Cardiac muscle cell (in vitro differentiated cells and primary cell): ENCODE measurements at regions not wholly inside any gene's neighbourhood (a gene's known extent, or its start where the extent isn't known, plus 50 kb on each side); places are given as distances from the start of the nearest gene placed in this dataset.

Experiments
- DNase-seq, 2 donors: peaks; one replicate each; pipeline versions ENCODE4 v3.0.0 to v3.0.0-alpha.2; 2010 to 2017; ENCODE audit warnings: low read depth in 1 of 2, low spot score in 1 of 2
- H3K27ac ChIP-seq: fragments of 200-600 bp; sonication (generic); 2 replicates; pipeline ENCODE4 v1.5.1; 2016
- H3K27me3 ChIP-seq: fragments of 200-600 bp; sonication (generic); 2 replicates; pipeline ENCODE4 v1.6.0; 2016; ENCODE audit warnings: control low read depth
- H3K36me3 ChIP-seq: fragments of 200-600 bp; sonication (generic); 2 replicates; pipeline ENCODE4 v1.5.1; 2016; ENCODE audit warnings: control low read depth
- H3K4me1 ChIP-seq: fragments of 200-600 bp; sonication (generic); 2 replicates; pipeline ENCODE4 v1.8.1; 2017; ENCODE audit warnings: low read depth, mild to moderate bottlenecking, mixed run types
- H3K4me3 ChIP-seq: fragments of 200-600 bp; sonication (generic); 2 replicates; pipeline ENCODE4 v1.5.1; 2016; ENCODE audit warnings: mild to moderate bottlenecking
- H3K9me3 ChIP-seq: fragments of 200-600 bp; sonication (generic); 2 replicates; pipeline ENCODE4 v1.5.1; 2017; ENCODE audit warnings: low read depth, mild to moderate bottlenecking, control low read depth
- CTCF ChIP-seq: IDR thresholded peaks from 2 replicates; pipeline ENCODE4 v1.5.1; 2012; ENCODE audit warnings: low read depth, mild to moderate bottlenecking, low read length

- no peak for DNase-seq
- no peaks in the 10 kb centered on the region for H3K27me3 ChIP-seq
- no peaks in the 10 kb centered on the region for H3K36me3 ChIP-seq
- TF ChIP-seq CTCF, result no peak
- peaks cover under 1% of the 10 kb centered on the region for H3K4me1 ChIP-seq
- no peak overlapping the region for H3K4me3 ChIP-seq
- no peaks in the 10 kb centered on the region for H3K9me3 ChIP-seq
- no peak overlapping the region for H3K27ac ChIP-seq
These were observed 537.9 kb downstream of the PTPRC start for GRCh38 chr1:199176713-199177112.

GRCh38 chr1:199177241-199177640, 538.4 kb downstream of the PTPRC start:
- Histone ChIP-seq H3K4me3 (no peak overlapping the region), H3K27ac (no peak overlapping the region), H3K27me3 (no peaks in the 10 kb centered on the region), H3K4me1 (peaks cover 6% of the 10 kb centered on the region), H3K9me3 (no peaks in the 10 kb centered on the region), H3K36me3 (no peaks in the 10 kb centered on the region)
- DNase-seq, result no peak
- TF ChIP-seq CTCF, result no peak

- Histone ChIP-seq H3K36me3 (no peaks in the 10 kb centered on the region), H3K4me1 (peaks cover 17% of the 10 kb centered on the region), H3K9me3 (no peaks in the 10 kb centered on the region), H3K4me3 (no peak overlapping the region), H3K27ac (no peak overlapping the region), H3K27me3 (no peaks in the 10 kb centered on the region)
- TF ChIP-seq CTCF, result no peak
- DNase-seq, result no peak
These were observed 539.8 kb downstream of the PTPRC start for GRCh38 chr1:199178646-199179045.

- peak; percentile 42 to 70 for DNase-seq
- Histone ChIP-seq H3K27ac (peak overlapping the region; percentile 88), H3K27me3 (no peaks in the 10 kb centered on the region), H3K36me3 (no peaks in the 10 kb centered on the region), H3K9me3 (no peaks in the 10 kb centered on the region), H3K4me1 (peaks cover 17% of the 10 kb centered on the region), H3K4me3 (no peak overlapping the region)
- TF ChIP-seq CTCF, result no peak
These were observed 543.5 kb downstream of the PTPRC start for GRCh38 chr1:199182186-199182843.

- peaks cover 17% of the 10 kb centered on the region for H3K4me1 ChIP-seq
- no peaks in the 10 kb centered on the region for H3K9me3 ChIP-seq
- H3K36me3 ChIP-seq, result no peaks in the 10 kb centered on the region
- DNase-seq, result no peak
- H3K4me3 ChIP-seq, result no peak overlapping the region
- TF ChIP-seq CTCF, result no peak
- no peak overlapping the region for H3K27ac ChIP-seq
- H3K27me3 ChIP-seq, result no peaks in the 10 kb centered on the region
These were observed 545.3 kb downstream of the PTPRC start for GRCh38 chr1:199184180-199184579.
